ENCODE measurements at regions not wholly inside any gene's neighbourhood (a gene's known extent, or its start where the extent isn't known, plus 50 kb on each side); places are given as distances from the start of the nearest gene placed in this dataset.

DNA sequence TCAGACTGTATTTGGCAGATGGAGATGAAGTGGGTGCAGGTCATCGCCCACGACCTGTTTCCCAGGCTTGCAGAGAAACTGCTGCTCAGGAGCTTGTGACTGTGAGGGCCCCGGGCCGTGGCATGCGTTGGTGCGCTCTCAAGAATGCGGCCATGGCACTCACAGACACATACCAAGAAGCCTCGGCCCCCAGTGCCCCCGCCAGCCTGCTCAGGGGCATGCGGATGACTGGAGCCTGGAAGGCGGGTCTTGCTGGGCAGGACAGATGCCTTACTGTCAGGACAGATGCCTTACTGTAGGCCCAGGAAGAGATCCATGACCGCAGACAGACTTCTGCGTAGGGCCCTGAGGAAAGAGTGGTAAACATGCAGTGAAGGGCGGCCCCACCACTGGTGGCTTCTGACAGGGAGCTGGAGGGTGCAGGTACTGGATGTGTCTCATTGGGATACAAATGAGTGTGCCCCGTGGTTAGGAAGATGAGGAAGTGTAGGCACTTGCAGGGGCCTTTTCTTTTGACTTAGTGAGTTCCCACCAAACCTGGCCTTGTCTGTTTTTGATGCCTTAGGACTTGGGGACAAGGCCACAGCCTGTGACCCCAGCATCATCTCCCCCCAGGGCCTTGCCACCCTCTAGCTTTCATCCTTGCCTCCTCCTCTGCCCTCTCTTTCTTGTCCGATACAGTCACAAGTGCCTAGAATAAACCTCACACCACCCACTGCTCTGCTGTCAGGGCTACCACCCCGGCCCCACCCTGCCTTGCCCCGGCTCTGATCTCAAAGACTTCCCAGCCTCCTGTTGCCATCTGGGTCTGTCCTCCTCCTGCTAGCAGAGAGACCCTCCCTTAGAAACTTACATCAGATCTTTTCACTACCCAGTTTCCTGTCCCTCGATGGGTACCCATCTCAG lies 68.8 kb upstream of the ABL1 start:
- H3K4me3 ChIP-seq (ENCODE audit: low read length), result no peak overlapping the region
- TF ChIP-seq, protein P1, sequence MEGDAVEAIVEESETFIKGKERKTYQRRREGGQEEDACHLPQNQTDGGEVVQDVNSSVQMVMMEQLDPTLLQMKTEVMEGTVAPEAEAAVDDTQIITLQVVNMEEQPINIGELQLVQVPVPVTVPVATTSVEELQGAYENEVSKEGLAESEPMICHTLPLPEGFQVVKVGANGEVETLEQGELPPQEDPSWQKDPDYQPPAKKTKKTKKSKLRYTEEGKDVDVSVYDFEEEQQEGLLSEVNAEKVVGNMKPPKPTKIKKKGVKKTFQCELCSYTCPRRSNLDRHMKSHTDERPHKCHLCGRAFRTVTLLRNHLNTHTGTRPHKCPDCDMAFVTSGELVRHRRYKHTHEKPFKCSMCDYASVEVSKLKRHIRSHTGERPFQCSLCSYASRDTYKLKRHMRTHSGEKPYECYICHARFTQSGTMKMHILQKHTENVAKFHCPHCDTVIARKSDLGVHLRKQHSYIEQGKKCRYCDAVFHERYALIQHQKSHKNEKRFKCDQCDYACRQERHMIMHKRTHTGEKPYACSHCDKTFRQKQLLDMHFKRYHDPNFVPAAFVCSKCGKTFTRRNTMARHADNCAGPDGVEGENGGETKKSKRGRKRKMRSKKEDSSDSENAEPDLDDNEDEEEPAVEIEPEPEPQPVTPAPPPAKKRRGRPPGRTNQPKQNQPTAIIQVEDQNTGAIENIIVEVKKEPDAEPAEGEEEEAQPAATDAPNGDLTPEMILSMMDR (conservative IDR thresholded peaks at IDR 0.05; ENCODE audit: low read depth, low read length), result no peak
- DNase-seq (ENCODE audit: low read depth), result peak; percentile 59

DNA sequence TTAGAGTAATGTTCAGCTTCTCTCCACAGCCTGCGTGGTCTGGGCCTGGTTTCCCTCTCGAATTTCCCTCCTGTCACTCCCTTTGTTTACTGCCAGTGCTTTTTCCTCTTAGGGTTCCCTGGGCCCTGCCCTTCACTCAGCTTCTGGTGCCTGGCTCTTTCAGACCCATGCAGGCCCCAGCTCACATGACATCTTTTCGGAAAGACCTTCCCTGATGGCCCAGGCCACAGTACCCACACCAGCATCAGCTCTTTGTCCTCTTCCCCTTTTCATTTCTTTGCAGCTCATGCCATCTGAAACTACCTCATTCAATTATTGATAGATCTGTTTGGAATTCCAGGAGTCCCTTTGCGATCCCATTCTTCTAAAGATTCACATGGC lies 68.1 kb upstream of the ABL1 start:
- TF ChIP-seq, protein P1 (conservative IDR thresholded peaks at IDR 0.05; ENCODE audit: low read depth, low read length), result no peak
- no peak for DNase-seq (ENCODE audit: low read depth)
- H3K4me3 ChIP-seq (ENCODE audit: low read length), result no peak overlapping the region

DNA sequence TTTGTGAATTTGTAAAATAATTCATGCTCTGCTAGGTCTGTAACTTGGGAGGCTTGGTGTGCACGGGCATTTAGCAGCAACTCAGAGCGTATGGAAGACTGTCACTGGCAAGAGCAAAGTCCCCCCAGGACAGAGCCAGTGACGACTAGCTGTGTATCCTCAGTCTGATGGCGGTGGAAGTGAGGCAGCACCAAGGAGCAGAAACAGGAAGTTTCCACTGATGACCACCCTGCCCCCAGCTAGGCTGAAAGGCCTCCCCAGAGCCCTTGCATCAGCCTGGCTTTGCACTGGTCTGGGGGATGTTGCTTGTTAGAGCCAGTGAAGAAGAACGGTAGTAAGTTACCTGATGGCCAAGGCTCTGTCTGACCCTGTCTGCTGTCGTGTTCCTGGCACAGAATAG lies 66.8 kb upstream of the ABL1 start:
- no peak overlapping the region for H3K4me3 ChIP-seq (ENCODE audit: low read length)
- TF ChIP-seq, protein P1 (conservative IDR thresholded peaks at IDR 0.05; ENCODE audit: low read depth, low read length), result no peak
- DNase-seq (ENCODE audit: low read depth), result no peak

DNA sequence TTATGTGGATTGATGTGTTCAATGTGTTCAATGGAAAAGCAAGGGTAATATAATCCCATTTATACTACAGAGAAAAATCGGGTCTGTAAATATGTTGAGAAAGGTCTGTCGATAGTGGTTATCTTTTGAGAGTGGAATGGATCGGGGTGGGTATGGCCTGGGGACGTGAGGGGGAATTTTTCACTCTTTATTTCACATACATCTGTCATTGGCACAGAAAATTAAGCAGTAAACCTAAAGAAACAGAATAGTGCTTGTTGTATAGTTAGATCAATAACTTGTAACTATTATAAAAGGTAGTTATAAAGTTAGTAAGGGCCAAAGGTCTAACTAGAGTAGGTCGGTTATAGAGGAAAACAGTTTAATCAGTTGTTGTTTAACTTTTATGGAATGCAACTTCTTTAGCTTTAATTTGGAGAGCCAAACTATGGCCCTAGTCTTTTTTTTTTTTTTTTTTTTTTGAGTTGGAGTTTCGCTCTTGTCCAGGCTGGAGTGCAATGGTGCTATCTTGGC lies 66.1 kb upstream of the ABL1 start:
- no peak overlapping the region for H3K4me3 ChIP-seq (ENCODE audit: low read length)
- no peak for DNase-seq (ENCODE audit: low read depth)
- TF ChIP-seq, protein P1 (conservative IDR thresholded peaks at IDR 0.05; ENCODE audit: low read depth, low read length), result no peak

DNA sequence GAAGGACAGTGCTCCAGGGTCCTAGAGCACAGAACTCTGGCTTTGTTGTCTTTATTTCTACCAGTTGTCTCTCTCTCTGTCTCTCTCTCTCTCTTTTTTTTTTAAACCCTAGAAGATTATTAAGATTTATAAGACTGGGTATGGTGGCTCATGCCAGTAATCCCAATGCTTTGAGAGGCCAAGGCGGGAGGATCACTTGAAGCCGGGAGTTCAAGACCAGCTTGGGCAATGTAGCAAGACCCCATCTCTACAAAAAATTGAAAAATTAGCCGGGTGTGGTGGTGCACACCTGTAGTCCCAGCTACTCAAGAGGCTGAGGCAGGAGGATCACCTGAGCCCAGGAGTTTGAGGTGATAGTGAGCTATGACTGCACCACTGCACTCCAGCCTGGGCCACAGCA lies 65.0 kb upstream of the ABL1 start:
- no peak overlapping the region for H3K4me3 ChIP-seq (ENCODE audit: low read length)
- no peak for DNase-seq (ENCODE audit: low read depth)
- TF ChIP-seq, protein P1 (conservative IDR thresholded peaks at IDR 0.05; ENCODE audit: low read depth, low read length), result no peak

DNA sequence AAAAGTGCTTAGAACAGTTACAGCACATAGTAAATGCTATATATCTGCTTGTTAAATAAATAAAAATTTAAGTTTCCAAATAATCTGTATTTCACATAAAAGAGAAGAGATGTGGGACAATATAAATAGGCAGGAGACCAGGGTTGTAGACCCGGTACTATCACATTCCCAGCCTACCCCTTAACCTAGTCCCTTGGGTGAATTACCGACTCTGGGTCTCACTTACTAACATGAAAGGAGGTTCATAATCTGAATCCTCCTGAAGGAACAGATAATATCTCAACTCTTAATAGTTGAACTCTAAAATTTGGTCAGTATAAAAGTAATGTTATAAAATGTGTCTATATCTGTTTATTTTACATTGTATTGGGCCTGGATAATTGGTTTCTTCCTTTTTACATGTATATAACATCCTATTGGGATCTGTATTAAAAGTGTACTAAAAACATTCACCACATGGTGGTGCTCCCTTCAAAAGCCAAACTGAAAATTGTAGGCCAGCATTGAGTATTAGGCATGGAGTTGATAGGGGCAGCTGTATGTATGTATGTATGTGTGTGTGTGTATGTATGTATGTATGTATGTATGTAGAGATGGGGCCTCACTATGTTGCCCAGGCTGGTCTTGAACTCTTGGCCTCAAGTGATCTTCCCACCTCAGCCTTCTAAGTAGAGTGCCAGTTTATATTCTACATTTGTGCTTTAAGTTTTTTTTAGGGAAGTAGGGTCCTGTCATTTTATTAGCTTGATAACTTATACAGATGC lies 64.2 kb upstream of the ABL1 start:
- H3K4me3 ChIP-seq (ENCODE audit: low read length), result no peak overlapping the region
- TF ChIP-seq, protein P1 (conservative IDR thresholded peaks at IDR 0.05; ENCODE audit: low read depth, low read length), result peak; percentile 60
- DNase-seq (ENCODE audit: low read depth), result no peak
